AG09309 (cell line): ENCODE measurements at regions not wholly inside any gene's neighbourhood (a gene's known extent, or its start where the extent isn't known, plus 50 kb on each side); places are given as distances from the start of the nearest gene placed in this dataset.

Source experiments
- DNase-seq: peaks from one replicate; pipeline ENCODE4 v3.0.0-alpha.2; 2010; ENCODE audit warnings: low read depth
- H3K4me3 ChIP-seq: 2 replicates; pipeline ENCODE4 v1.5.1; 2011; ENCODE audit warnings: mild to moderate bottlenecking, low read depth, low read length, moderate library complexity; ENCODE audit not compliant: control insufficient read depth
- TF ChIP-seq, protein P1 (sequence below): IDR thresholded peaks from 2 replicates; pipeline ENCODE4 v1.5.1; 2011; ENCODE audit warnings: mild to moderate bottlenecking, low read depth, low read length, inconsistent platforms; ENCODE audit not compliant: insufficient read depth, control insufficient read depth; ENCODE audit errors: missing control alignments

DNA sequence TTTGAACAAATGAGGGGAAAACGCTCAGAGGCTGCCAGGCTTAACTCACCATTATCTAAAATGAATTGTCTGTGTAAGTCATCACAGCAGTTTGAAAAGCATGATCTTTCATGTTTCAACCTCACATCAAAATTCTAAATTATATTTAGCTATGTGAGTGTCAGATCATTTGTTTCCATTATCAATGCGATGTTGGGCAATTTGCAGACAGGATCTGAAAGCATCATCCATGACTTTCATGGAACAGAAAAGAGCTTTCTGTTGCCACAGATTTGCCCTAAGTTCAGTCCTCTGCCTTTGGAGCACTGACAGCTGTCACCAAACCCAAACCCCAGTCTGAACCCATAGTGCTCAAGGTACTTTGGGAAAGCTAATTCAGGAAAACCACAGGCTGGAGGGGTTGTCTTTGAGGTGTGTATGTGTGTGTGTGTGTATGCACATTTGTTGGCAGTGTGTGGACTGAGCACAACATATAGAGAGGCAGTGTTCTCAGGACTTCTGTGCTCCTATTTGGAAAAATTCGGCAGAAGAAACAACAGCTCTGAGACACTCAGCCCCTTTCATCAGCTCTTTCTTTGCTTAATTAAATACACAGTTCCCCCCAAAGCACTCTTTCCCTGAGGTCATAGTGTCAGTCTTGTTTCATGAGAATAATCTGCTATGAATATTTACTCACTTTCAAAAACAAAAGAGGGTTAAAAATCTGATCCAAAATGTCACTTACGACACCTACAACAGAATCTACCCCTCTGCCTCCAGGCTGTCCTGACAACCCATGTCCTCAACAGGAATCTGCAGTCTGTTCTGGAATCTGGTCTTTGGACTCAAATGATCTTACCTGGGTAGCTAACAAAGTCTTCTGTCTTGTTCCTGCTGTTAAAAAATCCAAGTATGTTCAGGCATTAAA, 188.5 kb upstream of the KLF14 start:
- DNase-seq: no peak

DNA sequence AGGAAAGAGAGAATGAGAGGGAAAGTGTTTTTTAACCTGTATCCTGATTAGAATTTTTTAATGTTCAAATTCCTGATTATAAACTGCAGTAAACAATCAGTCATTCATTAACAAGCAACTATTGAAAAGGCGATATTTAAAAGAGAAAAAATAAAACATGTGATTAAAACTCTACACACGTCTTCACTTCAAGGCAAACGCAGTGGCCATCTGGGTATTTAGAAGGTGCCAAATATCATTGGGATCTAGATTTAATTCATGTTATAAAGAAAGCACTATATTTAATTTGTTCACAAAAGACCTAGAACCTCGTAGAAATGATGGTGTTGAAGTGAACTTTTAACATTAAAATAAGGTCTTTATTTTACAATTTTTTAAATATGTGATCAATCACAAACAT, 189.4 kb upstream of the KLF14 start:
- DNase-seq: no peak
- TF ChIP-seq, protein P1, sequence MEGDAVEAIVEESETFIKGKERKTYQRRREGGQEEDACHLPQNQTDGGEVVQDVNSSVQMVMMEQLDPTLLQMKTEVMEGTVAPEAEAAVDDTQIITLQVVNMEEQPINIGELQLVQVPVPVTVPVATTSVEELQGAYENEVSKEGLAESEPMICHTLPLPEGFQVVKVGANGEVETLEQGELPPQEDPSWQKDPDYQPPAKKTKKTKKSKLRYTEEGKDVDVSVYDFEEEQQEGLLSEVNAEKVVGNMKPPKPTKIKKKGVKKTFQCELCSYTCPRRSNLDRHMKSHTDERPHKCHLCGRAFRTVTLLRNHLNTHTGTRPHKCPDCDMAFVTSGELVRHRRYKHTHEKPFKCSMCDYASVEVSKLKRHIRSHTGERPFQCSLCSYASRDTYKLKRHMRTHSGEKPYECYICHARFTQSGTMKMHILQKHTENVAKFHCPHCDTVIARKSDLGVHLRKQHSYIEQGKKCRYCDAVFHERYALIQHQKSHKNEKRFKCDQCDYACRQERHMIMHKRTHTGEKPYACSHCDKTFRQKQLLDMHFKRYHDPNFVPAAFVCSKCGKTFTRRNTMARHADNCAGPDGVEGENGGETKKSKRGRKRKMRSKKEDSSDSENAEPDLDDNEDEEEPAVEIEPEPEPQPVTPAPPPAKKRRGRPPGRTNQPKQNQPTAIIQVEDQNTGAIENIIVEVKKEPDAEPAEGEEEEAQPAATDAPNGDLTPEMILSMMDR: no peak
- H3K4me3 ChIP-seq: no peak overlapping the region

More for the DNA sequence above, 188.5 kb upstream of the KLF14 start:
- TF ChIP-seq, protein P1: no peak
- H3K4me3 ChIP-seq: no peak overlapping the region

DNA sequence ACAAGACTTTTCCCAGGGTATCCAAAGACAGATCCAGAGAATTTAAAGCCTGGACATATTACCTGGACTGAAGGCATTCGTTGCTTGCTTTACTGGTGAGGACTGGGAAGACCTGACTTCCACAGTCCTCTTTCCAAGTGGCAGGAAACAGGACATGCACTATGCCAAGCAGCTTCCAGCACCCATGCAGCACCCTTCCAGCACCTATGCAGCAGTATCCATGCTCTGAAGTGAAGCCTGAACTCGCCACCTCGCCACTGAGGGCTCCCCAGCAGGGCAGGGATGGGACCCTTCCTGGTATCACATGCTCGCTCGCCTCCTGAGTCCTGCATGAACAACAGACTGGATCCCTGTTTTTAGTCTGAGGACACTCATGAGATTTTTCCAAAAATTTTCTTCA, 189.9 kb upstream of the KLF14 start:
- TF ChIP-seq, protein P1: no peak
- no peak for DNase-seq
- H3K4me3 ChIP-seq: no peak overlapping the region

GRCh38 chr7:130925136-130925794, 191.3 kb upstream of the KLF14 start:
- H3K4me3 ChIP-seq: no peak overlapping the region
- no peak for DNase-seq
- TF ChIP-seq, protein P1: no peak

GRCh38 chr7:130926001-130926691, 192.1 kb upstream of the KLF14 start:
- DNase-seq: no peak
- TF ChIP-seq, protein P1: no peak

GRCh38 chr7:130927062-130927461, 193.1 kb upstream of the KLF14 start:
- H3K4me3 ChIP-seq: no peak overlapping the region
- DNase-seq: no peak
- TF ChIP-seq, protein P1: no peak

More at GRCh38 chr7:130926001-130926691, 192.1 kb upstream of the KLF14 start:
- H3K4me3 ChIP-seq: no peak overlapping the region
